ENCODE measurements at regions not wholly inside any gene's neighbourhood (a gene's known extent, or its start where the extent isn't known, plus 50 kb on each side); places are given as distances from the start of the nearest gene placed in this dataset.
"Not testable (repeated sequence)": the region's sequence is repeated elsewhere in the genome, so short reads cannot be mapped to it uniquely, and the experiment has no call there.

DNA sequence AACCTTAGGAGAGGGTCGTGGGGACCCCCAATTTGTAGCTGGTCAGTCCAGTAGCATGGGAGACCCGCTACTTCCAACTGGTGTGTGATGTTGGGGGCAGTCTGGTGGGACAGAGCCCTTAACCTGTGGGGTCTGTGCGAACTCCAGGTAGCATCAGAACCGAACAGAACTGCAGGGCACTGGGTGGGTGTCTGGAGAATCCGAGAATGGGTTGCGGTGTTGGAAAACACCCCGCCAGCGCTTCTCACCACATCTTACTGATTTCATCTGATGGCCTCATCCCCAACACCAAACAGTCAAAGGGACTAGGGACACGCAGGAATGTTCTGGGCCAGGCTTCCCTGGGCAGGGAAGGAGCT lies 89.3 kb downstream of the KCNJ18 start:
- not testable (repeated sequence) for DNase-seq (ENCODE audit: low spot score)

DNA sequence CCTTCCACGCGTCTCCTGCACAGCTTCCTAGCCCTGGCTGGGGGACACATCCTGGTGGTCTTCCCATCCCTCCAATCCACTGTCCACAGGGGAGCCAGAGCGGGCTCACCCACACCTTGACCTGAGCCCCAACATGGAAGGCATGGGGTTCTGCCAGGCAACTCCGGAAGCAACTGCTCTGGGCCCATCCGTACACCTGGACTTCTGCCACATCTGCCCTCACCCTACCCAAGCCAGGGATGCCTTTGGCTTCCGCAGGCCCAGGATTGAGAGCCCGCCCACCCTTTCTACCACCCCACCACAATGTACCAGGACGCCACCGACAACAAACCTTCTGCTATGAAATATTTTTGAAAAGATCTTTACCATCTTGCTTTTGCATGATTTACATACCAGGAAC lies 89.8 kb downstream of the KCNJ18 start:
- not testable (repeated sequence) for DNase-seq (ENCODE audit: low spot score)

DNA sequence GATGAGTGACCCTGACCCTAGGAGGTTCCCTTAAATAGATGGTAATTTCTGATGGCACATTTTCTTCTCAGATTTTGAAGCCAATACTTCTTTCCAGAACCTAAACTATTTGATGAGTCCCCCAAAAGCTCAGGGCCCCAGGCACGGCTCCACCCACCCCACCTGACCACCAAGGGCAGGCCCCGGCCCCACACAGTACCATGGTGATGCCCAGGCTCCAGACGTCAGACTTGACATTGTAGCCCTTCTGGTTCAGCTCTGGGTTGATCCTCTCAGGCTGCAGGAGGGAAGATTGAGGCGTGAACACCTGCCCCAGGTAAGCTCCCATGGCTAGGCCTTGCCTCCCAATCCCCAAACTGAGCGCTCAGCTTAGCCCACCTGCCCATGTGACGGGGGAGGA lies 90.3 kb downstream of the KCNJ18 start:
- not testable (repeated sequence) for DNase-seq (ENCODE audit: low spot score)

DNA sequence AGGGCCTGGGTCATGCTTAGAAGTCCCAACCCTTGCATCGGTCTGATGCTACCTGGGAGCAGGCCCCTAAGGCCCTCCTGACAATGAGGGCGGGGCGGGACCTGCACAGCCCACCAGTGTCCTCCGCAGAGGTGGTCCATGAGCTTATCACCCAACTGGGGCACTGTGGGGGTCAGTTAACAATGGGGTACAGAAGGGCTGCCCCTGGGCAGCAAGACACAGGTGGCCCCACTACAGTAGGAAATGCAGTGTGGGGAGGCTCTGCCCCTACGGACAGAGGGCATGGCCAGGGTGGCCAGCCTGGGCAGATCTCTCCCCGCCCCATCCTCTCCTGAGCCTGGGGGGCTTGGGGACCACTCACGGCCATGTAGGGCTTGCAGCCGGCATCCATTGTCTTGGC lies 90.7 kb downstream of the KCNJ18 start:
- not testable (repeated sequence) for DNase-seq (ENCODE audit: low spot score)

DNA sequence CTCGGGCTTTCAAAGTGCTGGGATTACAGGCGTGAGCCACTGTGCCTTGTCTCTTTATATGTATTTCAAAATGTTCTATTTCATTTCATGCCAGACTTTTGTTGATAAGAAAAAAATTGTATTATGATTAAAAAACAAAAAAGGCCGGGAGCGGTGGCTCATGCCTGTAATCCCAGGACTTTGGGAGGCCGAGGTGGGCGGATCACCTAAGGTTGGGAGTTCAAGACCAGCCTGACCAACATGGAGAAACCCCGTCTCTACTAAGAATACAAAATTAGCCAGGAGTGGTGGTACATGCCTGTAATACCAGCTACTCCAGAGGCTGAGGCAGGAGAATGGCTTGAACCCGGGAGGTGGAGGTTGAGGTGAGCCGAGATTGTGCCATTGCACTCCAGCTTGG lies 121.9 kb downstream of the KCNJ18 start:
- not testable (repeated sequence) for DNase-seq (ENCODE audit: low spot score)

DNA sequence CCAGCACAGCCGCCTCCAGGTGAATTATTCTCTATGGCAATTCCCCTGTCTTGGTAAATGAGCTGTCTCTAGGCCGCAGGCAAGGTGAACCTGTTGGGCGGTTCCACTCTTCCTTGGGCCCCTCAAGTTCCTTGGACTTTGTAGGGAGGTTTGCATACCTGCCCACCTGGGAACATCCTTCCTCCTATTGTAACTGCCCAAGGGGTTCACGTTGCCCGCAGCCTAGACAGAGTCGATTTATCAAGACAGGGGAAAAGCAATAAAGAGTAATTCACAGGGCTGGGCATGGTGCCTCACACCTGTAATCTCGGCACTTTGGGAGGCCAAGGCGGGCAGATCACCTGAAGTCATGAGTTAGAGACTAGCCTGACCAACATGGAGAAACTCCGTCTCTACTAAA lies 122.5 kb downstream of the KCNJ18 start:
- no peak for DNase-seq (ENCODE audit: low spot score)

DNA sequence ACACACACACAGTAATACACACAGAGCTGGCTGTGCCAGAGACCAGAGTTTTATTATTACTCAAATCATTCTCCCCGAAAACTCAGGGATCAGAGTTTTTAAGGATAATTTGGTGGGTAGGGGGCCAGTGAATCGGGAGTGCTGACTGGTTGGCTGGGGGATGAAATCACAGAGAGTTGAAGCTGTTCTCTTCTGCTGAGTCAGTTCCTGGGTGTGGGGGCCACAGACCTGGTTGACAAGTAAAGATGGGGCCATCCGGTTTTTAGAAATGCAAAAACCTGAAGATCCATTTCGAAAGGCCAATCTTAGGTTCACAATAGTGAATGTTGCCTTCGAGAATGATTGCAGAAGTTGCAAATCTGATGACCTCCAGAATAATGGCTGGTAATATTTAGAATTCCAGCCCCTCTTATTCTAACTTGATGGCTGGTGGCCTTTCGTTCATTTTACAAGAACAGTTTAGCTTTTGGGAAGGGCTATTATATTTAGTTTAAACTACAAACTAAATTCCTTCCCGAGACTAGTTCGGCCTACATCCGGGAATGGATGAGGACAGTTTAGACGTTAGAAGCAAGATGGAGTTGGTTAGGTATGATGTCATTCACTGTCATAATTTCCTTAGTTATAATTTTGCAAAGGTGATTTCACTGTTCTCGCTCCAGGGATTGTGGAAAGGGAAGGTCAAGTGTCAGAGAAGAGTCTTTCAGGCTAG lies 123.2 kb downstream of the KCNJ18 start:
- DNase-seq (ENCODE audit: low spot score): no peak

DNA sequence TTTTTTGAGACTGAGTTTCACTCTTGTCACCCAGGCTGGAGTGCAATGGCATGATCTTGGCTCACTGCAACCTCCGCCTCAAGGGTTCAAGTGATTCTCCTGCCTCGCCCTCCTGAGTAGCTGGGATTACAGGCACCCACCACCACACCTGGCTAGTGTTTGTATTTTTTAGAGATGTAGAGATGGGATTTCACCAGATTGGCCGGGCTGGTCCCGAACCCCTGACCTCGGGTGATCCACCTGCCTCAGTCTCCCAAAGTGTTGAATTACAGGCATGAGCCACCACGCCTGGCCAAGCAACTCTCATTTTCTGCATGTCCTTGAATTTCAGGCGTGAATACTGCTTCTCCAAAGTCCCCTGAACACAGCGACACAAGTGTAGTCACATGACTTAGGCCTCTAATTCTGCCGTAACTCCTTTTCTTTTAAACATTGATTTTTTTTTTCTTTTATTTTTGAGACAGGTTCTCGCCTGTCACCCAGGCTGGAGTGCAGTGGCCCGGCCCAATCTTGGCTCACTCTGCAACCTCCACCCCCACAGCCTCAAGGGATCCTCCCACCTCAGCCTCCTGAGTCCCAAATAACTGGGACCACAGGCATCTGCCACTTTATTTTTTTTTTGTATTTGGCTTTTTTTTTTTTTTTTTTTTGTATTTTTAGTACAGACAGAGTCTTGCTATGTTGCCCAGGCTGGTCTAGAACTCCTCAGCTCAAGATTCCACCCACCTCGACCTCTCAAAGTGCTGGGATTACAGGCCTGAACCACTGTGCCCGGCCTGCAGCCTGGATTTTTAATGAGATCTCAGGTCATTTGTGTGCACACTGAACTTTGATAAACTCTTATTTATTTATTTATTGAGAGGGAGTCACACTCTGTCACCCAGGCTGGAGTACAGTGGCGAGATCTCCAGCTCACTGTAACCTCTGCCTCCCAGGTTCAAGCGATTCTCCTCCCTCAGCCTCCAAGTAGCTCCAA lies 124.6 kb downstream of the KCNJ18 start:
- no peak for DNase-seq (ENCODE audit: low spot score)

DNA sequence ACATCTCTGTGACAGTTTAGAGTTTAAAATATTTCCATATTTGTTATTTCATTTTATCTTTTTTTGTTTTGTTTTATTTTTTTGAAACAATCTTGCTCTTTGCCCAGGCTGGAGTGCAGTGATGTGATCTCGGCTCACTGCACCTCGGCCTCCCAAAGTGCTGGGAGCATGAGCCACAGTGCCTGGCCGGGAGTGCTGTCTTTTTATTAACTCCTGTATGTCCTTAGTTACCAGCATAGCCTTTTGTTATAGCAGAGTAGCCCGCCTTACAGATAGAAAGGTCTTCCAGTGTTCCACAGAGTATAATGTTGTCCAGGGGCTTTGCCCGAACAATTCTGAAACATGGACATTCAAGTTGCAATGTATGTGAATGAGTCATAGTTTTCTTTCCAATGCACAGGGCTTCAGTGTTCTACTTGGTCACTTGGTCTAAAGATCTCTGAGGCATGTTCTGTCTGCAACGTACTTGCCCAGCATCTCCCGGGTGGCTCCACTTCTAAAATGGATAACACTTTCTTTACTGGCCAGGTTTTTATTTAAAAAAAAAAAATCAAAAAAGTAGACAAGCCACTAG lies 125.6 kb downstream of the KCNJ18 start:
- no peak for DNase-seq (ENCODE audit: low spot score)

DNA sequence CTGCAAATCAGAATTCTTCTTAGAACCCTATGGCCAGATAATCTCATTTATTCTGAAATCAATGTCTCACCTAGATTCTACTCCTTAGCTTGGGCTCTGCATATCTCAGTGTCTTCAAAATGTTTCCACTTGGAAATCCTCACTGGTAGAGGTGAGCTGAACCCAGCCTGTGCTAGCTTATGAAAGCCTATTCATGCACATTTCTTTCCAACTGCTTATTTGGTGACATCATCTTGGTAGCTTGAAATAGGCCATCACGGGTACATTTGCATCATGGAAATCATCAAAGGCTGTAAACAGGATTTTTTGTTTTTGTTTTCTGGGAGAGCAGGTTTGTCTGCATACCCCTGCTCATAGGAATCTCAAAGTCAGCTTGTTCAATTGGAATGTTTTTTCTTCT lies 130.8 kb downstream of the KCNJ18 start:
- no peak for DNase-seq (ENCODE audit: low spot score)

DNA sequence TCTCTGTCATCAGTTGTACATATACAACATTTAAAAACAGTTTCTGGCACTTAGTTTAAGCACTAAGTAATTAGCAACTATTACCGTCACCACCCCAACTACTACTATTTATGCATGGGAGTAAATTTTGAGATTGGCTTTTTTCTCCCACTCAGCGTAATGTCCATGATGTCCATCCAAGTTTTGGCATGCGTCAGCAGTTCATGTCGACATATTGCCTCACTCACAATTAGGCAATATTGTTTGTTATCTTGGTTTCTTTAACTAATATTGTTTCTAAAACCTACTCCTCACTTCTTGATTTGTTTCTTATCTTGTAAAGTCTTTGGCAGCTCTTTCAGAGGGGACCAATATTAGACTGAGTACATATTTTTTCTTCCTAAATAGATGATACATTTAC lies 131.3 kb downstream of the KCNJ18 start:
- DNase-seq (ENCODE audit: low spot score): no peak

DNA sequence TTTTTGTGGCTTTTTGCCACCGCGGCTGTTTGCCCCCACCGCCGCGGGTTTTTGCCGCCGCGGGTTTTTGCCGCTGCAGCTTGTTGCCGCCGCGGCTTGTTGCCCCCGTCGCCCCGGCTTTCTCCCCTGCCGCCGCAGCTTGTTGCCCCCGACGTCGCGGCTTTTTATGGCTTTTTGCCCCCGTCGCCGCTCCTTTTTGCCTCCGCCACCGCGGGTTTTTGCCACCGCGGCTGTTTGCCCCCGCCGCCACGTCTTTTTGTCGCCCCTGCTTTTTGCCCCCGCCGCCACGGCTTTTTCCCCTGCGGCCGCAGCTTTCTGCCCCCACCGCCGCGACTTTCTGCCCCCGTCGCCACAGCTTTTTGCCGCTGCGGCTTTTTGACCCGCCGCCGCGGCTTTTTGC lies 149.5 kb downstream of the KCNJ18 start:
- no peak for DNase-seq (ENCODE audit: low spot score)

DNA sequence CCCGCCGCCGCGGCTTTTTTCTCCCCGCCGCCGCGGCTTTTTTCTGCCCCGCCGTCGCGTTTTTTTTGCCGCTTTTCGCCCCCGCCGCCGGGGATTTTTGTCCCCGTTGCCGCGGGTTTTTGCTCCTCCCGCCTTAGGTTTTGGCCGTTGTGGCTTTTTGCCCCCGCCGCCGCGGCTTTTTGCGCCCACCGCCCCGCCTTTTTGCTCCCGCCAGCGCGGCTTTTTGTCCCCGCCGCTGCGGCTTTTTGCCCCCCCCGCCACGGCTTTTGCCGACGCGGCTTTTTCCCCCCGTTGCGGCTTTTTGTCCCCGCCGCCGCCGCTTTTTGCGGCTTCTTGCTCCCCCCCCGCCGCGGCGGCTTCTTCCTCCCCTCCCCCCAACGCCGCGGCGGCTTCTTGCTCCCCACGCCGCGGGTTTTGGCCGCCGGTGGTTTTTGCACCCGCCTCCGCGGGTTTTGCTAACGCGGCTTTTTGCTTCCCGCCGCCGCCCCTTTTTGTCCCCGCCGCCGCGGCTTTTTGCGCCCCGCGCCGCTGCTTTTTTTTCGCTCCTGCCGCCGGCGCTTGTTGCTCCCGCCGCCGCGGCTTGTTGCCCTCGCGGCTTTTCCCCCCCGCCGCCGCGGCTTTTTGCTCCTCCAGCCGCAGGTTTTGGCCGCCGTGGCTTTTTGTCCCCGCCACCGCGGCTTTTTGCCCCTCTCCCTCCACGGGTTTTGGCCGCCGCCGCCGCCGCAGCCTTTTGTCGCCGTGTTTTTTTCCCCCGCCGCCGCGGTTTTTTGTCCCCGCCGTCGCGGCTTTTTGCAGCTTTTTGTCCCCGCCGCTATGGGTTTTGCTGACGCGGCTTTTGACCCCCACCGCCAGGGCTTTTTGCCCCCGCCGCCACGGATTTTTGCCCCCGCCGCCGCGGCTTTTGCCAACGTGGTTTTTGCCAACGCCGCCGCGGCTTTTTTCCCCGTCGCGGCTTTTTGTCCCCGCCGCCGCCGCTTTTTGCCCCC lies 150.3 kb downstream of the KCNJ18 start:
- no peak for DNase-seq (ENCODE audit: low spot score)

DNA sequence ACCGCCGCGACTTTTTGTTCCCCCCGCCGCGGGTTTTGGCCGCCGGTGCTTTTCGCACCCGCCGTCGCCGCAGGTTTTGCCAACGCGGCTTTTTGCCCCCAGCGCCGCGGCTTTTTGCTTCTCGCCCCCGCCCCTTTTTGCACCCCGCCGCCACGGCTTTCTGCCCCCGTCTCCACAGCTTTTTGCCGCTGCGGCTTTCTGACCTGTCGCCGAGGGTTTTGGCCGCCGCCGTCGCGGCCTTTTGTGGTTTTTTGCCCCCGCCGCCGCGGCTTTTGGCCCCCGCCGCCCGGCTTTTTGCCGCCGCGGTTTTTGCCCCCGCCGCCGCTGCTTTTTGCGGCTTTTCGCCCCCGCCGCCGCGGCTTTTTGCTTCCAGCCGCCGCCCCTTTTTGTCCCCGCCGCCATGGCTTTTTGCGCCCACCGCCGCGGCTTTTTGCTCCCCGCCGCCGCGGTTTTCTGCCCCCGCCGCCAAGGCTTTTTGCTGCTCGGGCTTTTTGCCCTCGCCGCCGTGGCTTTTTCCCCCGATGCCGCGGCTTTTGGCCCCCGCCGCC lies 151.1 kb downstream of the KCNJ18 start:
- no peak for DNase-seq (ENCODE audit: low spot score)

DNA sequence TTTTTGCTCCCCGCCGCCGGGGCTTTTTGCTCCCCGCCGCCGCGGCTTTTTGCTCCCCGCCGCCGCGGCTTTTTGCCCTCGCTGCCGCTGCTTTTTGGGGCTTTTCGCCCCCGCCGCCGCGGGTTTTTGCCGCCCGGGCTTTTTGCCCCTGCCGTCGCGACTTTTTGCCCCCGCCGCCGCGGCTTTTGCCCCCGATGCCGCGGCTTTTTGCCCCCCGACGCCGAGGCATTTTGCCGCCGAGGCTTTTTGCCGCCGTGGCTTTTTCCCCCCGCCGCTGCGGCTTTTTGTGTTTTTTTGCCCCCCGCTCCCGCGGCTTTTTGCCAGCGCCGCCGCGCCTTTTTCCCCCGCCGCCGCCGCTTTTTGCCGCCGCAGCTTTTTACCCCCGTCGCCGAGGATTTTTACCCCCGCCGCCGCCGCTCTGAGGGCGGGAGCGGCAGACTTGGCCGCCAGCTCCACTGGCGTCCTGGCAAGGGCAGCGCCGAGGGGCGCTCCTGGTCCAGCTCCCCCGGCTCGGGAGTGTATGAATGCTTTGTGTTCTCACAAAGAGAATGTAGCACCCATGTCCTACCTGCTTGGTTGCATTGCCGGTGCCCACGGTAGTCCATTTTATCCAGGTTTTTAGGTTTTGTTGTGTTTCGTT lies 151.7 kb downstream of the KCNJ18 start:
- no peak for DNase-seq (ENCODE audit: low spot score)

DNA sequence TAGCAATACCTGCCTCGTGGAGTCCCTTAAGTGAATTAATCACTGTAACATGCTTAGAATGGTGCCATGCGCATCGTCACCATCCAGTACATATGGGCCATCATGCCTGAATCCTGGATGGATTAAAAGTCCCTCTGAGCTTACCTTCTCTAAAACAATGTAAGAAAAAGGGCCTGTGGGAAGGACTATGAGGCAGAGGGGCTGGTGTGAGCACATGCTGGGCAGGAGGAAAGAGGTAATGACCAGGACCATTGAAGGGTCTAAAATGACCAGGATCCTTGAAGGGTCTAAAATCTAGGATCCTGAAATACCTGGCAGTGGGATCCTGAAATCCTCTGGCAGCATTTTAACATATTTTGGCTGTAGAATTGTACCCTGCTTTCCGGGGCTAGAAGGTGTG lies 156.2 kb downstream of the KCNJ18 start:
- not testable (repeated sequence) for DNase-seq (ENCODE audit: low spot score)

DNA sequence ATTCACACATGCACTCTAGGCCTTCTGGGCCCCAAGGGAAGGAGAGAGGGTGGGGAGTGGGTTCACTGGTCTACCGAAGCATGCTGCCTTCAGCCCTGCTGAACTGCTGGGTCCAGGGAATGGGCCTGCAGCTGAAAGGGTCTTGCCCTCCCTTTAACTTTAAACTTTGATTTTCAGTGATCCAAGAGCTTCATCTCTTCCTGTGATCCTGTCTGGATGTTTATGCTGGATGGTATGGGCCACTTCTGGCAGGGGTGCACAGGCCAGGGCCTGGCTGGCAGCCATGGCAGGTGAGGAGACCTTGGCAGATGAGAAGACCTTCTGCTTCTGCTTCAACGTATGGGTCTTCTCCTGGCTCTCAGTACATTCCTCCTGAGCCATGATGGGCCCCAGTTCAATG lies 156.7 kb downstream of the KCNJ18 start:
- DNase-seq (ENCODE audit: low spot score): not testable (repeated sequence)

DNA sequence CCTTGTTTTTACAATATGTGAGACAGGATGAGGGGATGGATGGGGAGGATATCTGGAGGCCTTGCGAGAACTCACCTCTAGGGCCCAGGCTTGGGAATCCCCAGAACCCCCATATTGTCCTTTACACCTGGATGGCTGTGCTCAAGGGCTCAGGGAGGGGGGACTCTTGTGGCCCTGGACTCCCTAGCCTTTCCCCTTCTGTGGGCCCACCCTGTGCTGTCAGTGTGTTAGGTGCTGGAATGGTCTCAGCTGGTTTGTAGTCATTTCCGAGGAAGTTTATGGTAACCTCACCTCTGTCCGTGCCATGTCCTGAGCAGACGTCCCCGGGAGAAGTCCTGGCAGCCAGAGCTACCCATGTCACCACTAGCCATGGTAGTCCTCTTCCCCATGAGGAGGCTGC lies 158.3 kb downstream of the KCNJ18 start:
- DNase-seq (ENCODE audit: low spot score): not testable (repeated sequence)

Measured in A172 (cell line).